ENCODE measurements at regions not wholly inside any gene's neighbourhood (a gene's known extent, or its start where the extent isn't known, plus 50 kb on each side); places are given as distances from the start of the nearest gene placed in this dataset.

GRCh38 chr18:8928044-8928443 is 174.5 kb upstream of the NDUFV2 start:
- TF ChIP-seq POLR2A (IDR thresholded peaks at IDR 0.05; ENCODE audit: low read length): no peak
- no peak for TF ChIP-seq GATA1 (IDR thresholded peaks at IDR 0.05; ENCODE audit: low read depth, low read length)

All from erythroblast (primary cell).